ENCODE measurements at regions not wholly inside any gene's neighbourhood (a gene's known extent, or its start where the extent isn't known, plus 50 kb on each side); places are given as distances from the start of the nearest gene placed in this dataset.

DNA sequence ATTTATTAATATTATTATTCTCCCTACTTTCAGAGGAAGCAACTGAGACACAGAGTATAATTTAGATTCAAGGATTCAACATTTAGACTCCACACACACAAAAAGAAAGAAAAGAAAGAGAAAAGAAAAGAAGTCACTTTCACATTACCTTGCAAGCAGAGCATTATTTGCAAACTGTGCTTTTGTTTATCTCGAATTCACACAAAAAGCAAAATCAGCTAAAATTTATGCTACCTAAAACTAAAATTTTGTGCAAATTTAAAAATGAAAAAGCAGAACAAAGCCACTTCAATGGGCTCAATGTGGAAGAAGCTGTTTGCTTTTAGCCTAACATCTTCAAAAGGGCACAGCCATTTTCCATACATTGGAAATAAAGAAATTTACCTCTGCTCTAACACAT, 1282.7 kb upstream of the GYPC start:
- TF ChIP-seq, protein P1, sequence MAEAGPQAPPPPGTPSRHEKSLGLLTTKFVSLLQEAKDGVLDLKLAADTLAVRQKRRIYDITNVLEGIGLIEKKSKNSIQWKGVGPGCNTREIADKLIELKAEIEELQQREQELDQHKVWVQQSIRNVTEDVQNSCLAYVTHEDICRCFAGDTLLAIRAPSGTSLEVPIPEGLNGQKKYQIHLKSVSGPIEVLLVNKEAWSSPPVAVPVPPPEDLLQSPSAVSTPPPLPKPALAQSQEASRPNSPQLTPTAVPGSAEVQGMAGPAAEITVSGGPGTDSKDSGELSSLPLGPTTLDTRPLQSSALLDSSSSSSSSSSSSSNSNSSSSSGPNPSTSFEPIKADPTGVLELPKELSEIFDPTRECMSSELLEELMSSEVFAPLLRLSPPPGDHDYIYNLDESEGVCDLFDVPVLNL (CRISPR knock-in tag; IDR thresholded peaks at IDR 0.05; ENCODE audit: borderline replicate concordance, low read depth), result no peak
- TF ChIP-seq, protein P2, sequence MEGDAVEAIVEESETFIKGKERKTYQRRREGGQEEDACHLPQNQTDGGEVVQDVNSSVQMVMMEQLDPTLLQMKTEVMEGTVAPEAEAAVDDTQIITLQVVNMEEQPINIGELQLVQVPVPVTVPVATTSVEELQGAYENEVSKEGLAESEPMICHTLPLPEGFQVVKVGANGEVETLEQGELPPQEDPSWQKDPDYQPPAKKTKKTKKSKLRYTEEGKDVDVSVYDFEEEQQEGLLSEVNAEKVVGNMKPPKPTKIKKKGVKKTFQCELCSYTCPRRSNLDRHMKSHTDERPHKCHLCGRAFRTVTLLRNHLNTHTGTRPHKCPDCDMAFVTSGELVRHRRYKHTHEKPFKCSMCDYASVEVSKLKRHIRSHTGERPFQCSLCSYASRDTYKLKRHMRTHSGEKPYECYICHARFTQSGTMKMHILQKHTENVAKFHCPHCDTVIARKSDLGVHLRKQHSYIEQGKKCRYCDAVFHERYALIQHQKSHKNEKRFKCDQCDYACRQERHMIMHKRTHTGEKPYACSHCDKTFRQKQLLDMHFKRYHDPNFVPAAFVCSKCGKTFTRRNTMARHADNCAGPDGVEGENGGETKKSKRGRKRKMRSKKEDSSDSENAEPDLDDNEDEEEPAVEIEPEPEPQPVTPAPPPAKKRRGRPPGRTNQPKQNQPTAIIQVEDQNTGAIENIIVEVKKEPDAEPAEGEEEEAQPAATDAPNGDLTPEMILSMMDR (IDR thresholded peaks at IDR 0.05), result no peak
- TF ChIP-seq, protein P3, sequence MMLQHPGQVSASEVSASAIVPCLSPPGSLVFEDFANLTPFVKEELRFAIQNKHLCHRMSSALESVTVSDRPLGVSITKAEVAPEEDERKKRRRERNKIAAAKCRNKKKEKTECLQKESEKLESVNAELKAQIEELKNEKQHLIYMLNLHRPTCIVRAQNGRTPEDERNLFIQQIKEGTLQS (CRISPR knock-in tag; conservative IDR thresholded peaks at IDR 0.05), result no peak
- TF ChIP-seq, protein P4, sequence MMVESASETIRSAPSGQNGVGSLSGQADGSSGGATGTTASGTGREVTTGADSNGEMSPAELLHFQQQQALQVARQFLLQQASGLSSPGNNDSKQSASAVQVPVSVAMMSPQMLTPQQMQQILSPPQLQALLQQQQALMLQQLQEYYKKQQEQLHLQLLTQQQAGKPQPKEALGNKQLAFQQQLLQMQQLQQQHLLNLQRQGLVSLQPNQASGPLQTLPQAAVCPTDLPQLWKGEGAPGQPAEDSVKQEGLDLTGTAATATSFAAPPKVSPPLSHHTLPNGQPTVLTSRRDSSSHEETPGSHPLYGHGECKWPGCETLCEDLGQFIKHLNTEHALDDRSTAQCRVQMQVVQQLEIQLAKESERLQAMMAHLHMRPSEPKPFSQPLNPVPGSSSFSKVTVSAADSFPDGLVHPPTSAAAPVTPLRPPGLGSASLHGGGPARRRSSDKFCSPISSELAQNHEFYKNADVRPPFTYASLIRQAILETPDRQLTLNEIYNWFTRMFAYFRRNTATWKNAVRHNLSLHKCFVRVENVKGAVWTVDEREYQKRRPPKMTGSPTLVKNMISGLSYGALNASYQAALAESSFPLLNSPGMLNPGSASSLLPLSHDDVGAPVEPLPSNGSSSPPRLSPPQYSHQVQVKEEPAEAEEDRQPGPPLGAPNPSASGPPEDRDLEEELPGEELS (CRISPR knock-in tag; IDR thresholded peaks at IDR 0.05), result no peak

All from WTC11 (cell line).